ENCODE measurements at regions not wholly inside any gene's neighbourhood (a gene's known extent, or its start where the extent isn't known, plus 50 kb on each side); places are given as distances from the start of the nearest gene placed in this dataset.

DNA sequence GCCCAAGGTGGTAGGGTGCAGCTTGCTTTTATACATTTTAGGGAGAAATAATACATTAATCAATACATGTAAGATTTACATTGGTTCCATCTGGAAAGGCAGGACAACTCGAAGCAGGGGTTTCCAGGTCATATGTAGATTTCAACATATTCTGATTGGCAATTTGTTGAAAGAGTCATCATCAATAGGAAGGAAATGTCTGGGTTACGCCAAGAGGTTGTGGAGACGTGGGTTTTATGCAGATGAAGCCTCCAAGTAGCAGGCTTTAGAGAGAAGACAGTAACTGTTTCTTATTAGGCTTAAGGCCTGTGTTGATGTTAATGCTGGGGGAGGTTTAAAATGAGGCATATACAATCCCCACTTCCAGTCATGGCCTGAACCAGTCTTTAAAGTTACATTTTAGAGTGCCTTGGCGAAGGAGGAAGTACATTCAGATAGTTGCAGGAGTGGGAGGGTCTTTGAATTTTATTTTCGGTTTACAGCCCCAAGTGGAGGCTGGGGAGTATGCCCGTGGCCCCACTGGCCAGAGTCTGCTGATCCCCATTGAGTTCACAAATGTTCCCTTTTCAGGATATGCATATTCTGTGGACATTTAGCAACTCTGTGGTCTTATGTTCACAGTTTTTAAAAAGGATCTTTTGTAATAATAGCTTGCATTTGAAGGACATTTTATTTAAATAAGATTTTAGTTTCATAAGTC, 166.0 kb upstream of the GDF10 start:
- CTCF ChIA-PET = interaction anchor here (1.0 to 1.5 kb wide), 2 partner anchors 74 to 178 kb away, joined by 3 read pairs; no protein-coding TSS in a partner anchor
- peaks cover 5% of the 10 kb centered on the region for H3K4me1 Mint-ChIP-seq
- no peaks in the 10 kb centered on the region for H3K27me3 Mint-ChIP-seq
- intact Hi-C loops (cut with DNase I, micrococcal nuclease) = no loop called here
- no peak overlapping the region for H3K4me3 Mint-ChIP-seq
- ATAC-seq = no peak
- H3K27ac Mint-ChIP-seq = no peak overlapping the region
- H3K9me3 Mint-ChIP-seq (ENCODE audit: low read depth) = no peaks in the 10 kb centered on the region
- POLR2A ChIA-PET = no interaction called here
- H3K36me3 Mint-ChIP-seq (ENCODE audit: low read depth) = no peaks in the 10 kb centered on the region
- DNase-seq = no peak

DNA sequence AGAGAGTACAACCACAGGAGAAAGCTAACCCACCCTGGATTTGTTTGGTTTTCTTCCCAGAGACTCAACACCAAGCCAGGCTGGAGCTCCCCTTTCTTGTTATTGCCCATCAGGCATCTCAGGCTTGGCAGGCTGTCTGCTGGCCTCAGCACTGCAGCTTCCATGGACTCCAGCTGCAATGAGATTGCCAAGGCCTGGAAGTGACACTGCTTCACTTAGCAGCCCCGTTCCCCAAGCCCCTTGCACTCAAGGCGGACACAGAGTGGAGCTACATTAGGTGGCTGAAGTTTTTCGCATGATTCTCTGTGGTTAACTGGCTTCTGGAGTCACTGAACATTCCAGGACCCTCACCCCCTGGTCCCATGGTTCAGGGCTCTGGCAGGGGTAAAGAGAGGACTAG, 163.1 kb upstream of the GDF10 start:
- DNase-seq = no peak
- POLR2A ChIA-PET = no interaction called here

DNA sequence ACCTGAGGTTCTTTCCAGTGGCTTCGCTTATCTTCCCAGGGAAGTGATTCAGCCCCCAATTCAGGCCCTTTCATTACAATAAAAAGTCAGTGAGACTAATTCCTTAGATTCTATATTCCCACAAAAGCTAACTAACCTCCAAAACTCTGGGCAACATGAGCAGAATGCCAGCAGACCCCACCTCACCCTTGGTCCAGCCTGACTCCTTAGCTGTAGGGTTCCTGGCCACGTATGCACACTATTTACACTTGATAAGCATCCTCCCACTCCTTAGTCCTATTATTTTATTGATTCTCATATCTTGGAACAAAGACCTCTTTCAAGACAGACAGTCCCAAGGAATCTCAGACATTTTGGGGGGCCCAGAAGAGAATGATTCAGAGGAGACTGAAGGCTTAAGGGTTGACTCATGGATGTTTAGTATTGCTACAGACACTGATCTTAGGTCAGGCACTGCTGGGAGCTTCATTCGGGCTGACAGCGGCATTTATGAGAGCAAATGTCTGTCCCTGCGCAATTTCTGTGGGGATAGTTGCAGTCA, 162.6 kb upstream of the GDF10 start:
- no peaks in the 10 kb centered on the region for H3K27me3 Mint-ChIP-seq
- ATAC-seq = no peak
- H3K27ac Mint-ChIP-seq = no peak overlapping the region
- ChIA-PET POLR2A (no interaction called here), CTCF (interaction anchor here (1.7 to 2.4 kb wide), 3 partner anchors 12 to 90 kb away, joined by 4 to 6 read pairs (median 5); no protein-coding TSS in a partner anchor)
- DNase-seq = no peak
- H3K4me3 Mint-ChIP-seq = no peak overlapping the region
- no peaks in the 10 kb centered on the region for H3K36me3 Mint-ChIP-seq (ENCODE audit: low read depth)
- no peaks in the 10 kb centered on the region for H3K9me3 Mint-ChIP-seq (ENCODE audit: low read depth)
- intact Hi-C loops (cut with DNase I, micrococcal nuclease) = no loop called here
- peaks cover 5% of the 10 kb centered on the region for H3K4me1 Mint-ChIP-seq

More for the DNA sequence above, 163.1 kb upstream of the GDF10 start:
- Mint-ChIP-seq H3K4me3 (no peak overlapping the region), H3K27ac (no peak overlapping the region), H3K9me3 (ENCODE audit: low read depth) (no peaks in the 10 kb centered on the region), H3K36me3 (ENCODE audit: low read depth) (no peaks in the 10 kb centered on the region), H3K4me1 (peaks cover 5% of the 10 kb centered on the region), H3K27me3 (no peaks in the 10 kb centered on the region)
- intact Hi-C loops (cut with DNase I, micrococcal nuclease) = no loop called here
- no peak for ATAC-seq
- CTCF ChIA-PET = interaction anchor here (1.4 to 1.8 kb wide), 3 partner anchors 16 to 175 kb away, joined by 3 to 6 read pairs (median 4); no protein-coding TSS in a partner anchor

DNA sequence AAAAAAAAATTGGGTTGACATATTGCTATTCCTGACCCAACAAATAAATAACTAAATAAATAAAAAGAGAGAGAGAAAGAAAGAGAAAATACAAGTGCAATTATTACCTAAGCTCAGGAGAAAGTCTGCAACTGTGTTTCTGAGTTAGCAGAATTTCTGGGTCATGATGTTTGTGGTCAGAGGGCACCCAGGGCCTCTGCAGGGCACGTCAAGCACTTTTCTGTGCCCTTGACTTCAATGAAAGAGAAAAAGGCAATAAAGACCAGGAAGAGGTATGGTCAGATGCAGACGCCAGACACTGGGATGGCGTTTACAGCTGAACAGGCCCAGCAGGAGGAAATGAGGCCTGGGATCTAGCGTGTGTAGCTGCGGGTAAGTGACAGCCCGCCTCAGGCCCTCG, 160.9 kb upstream of the GDF10 start:
- Mint-ChIP-seq H3K4me3 (no peak overlapping the region), H3K9me3 (ENCODE audit: low read depth) (no peaks in the 10 kb centered on the region), H3K36me3 (ENCODE audit: low read depth) (no peaks in the 10 kb centered on the region), H3K27me3 (no peaks in the 10 kb centered on the region), H3K27ac (no peak overlapping the region), H3K4me1 (peaks cover 1% of the 10 kb centered on the region)
- DNase-seq (no peak), ATAC-seq (no peak)
- ChIA-PET CTCF (interaction anchor here (2.4 kb wide), 1 partner anchor 14 kb away, joined by 5 read pairs; no protein-coding TSS in a partner anchor), POLR2A (no interaction called here)
- intact Hi-C loops (cut with DNase I, micrococcal nuclease) = no loop called here

DNA sequence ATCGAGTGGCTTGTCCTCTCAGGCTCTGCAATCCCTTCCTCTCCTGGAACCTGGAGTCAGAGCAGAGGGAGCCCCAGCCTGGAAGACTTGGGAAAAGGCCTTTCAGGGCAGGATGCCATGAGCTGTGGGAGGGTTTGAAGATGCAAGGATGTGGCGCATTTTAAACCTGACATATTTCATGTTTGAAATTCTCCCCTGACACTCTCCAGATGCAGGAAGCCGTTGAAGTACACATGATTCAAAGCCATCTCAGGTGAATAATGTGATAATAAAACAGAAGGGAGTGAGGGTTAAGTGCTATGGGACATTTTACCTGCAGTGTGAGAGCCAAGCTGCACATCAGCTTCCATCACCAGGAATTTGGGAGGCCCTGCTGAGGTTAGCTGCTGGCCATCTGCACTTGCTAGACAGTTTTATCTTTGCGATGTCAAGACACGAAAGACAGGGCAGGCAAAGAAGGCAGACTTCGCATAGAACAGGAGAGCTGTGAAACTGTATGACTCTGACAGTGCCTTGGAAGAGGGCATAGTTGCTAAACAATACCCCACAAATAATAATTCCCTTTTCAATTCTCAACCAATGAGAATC, 159.1 kb upstream of the GDF10 start:
- Mint-ChIP-seq H3K27ac (no peak overlapping the region), H3K4me1 (peaks cover 6% of the 10 kb centered on the region), H3K27me3 (no peaks in the 10 kb centered on the region), H3K4me3 (no peak overlapping the region), H3K36me3 (ENCODE audit: low read depth) (no peaks in the 10 kb centered on the region), H3K9me3 (ENCODE audit: low read depth) (no peaks in the 10 kb centered on the region)
- DNase-seq (no peak), ATAC-seq (no peak)
- ChIA-PET POLR2A (no interaction called here), CTCF (no interaction called here)
- intact Hi-C loops (cut with DNase I, micrococcal nuclease) = no loop called here

DNA sequence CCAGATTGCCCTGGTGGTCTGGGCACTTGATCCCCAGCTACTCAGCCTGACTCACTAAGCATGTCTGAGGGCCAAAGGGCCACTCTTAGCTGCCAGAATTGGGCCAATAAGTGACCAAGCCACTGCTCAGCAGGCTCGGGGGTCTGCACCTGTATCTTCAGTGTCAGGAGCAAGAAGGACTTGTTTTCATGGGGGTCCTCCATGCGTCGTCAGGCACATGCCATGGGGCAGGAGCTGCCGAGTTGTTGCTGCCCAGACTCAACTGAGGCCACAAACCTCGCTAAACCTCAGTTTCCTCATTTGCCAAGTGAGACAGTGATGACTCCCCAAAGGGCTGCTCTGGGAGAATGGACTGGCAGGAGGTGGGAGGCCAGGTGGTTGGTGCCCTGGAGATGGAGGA, 158.6 kb upstream of the GDF10 start:
- ATAC-seq = no peak
- DNase-seq = no peak
- Mint-ChIP-seq H3K4me1 (peaks cover 7% of the 10 kb centered on the region), H3K4me3 (no peak overlapping the region), H3K36me3 (ENCODE audit: low read depth) (no peaks in the 10 kb centered on the region), H3K9me3 (ENCODE audit: low read depth) (no peaks in the 10 kb centered on the region), H3K27ac (no peak overlapping the region), H3K27me3 (no peaks in the 10 kb centered on the region)
- CTCF ChIA-PET = no interaction called here
- POLR2A ChIA-PET = no interaction called here
- intact Hi-C loops (cut with DNase I, micrococcal nuclease) = no loop called here

DNA sequence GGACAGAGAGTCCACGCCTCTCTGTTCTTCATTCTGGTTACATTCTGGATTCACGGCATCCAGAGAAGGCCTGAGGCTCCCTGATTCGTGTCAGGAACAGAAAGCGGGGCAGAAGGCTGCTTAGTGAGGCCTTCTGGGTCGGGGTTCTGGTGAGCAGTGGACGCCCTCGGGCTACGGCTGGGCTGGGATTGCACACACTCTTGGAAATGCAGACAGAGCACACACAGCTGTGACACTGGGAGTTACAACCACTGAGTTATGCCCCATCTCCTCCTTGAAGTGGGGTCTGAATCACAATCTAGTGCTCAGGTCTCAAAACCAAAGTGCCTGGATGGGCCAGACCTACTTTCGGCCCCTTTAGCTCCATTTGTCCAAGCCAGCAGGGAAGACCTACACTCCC, 156.9 kb upstream of the GDF10 start:
- H3K9me3 Mint-ChIP-seq (ENCODE audit: low read depth) = no peaks in the 10 kb centered on the region
- no peak overlapping the region for H3K4me3 Mint-ChIP-seq
- no peak overlapping the region for H3K27ac Mint-ChIP-seq
- no peaks in the 10 kb centered on the region for H3K27me3 Mint-ChIP-seq
- peaks cover 7% of the 10 kb centered on the region for H3K4me1 Mint-ChIP-seq
- no peak for ATAC-seq
- intact Hi-C loops (cut with DNase I, micrococcal nuclease) = loop anchor here in 1 of 2 experiments (2.0 kb wide), 1 partner anchor 18 kb away; no protein-coding TSS in a partner anchor
- no peaks in the 10 kb centered on the region for H3K36me3 Mint-ChIP-seq (ENCODE audit: low read depth)
- POLR2A ChIA-PET = no interaction called here
- DNase-seq = no peak
- CTCF ChIA-PET = no interaction called here

DNA sequence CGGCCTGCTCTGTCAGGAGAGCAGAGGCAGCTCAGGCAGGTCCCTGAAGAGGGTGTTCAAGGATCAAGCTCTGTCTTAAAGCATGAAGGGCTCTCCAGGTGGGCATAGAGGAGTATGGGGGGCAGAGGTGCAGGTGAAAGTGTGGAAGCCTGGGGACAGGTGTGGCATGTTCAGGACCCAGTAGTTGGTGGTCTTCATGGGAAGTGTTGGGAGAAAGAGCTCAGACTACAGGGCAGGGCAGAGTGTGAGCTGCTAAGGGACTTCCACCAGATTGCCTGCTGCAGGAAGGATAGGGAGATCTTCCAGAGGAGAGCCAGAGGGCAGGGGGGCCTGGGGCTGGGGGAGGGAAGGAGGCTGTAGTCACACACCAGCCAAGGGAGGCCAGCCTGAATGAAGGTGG, 156.5 kb upstream of the GDF10 start:
- ChIA-PET CTCF (no interaction called here), POLR2A (no interaction called here)
- no peak overlapping the region for H3K27ac Mint-ChIP-seq

DNA sequence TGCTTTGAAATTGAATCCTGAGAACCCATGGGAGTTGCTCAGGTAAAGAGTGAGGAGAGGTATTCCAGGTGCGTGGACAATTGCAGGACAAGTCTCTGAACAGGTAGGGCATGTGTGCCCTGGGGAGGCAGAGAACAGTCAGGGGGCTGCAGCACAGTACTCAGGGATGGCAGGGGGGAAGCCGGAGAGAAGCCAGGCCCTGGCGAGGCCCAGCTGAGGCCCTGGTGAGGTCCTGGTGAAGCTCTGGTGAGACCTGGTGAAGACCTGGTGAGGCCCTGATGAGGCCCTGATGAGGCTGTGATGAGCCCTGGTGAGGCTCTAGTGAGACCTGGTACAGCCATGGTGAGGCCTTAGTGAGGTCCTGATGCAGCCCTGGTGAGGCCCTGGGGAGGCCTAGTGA, 155.5 kb upstream of the GDF10 start:
- H3K27me3 Mint-ChIP-seq = no peaks in the 10 kb centered on the region
- DNase-seq (no peak), ATAC-seq (no peak)
- ChIA-PET CTCF (no interaction called here), POLR2A (no interaction called here)
- no peaks in the 10 kb centered on the region for H3K36me3 Mint-ChIP-seq (ENCODE audit: low read depth)
- H3K27ac Mint-ChIP-seq = no peak overlapping the region
- peaks cover 7% of the 10 kb centered on the region for H3K4me1 Mint-ChIP-seq
- intact Hi-C loops (cut with DNase I, micrococcal nuclease) = no loop called here
- H3K9me3 Mint-ChIP-seq (ENCODE audit: low read depth) = no peaks in the 10 kb centered on the region
- no peak overlapping the region for H3K4me3 Mint-ChIP-seq

More for the DNA sequence above, 156.5 kb upstream of the GDF10 start:
- Mint-ChIP-seq H3K36me3 (ENCODE audit: low read depth) (no peaks in the 10 kb centered on the region), H3K4me1 (peaks cover 7% of the 10 kb centered on the region), H3K27me3 (no peaks in the 10 kb centered on the region), H3K4me3 (no peak overlapping the region), H3K9me3 (ENCODE audit: low read depth) (no peaks in the 10 kb centered on the region)
- intact Hi-C loops (cut with DNase I, micrococcal nuclease) = loop anchor here in 1 of 2 experiments (2.0 kb wide), 1 partner anchor 17 kb away; no protein-coding TSS in a partner anchor
- no peak for DNase-seq
- ATAC-seq = no peak

DNA sequence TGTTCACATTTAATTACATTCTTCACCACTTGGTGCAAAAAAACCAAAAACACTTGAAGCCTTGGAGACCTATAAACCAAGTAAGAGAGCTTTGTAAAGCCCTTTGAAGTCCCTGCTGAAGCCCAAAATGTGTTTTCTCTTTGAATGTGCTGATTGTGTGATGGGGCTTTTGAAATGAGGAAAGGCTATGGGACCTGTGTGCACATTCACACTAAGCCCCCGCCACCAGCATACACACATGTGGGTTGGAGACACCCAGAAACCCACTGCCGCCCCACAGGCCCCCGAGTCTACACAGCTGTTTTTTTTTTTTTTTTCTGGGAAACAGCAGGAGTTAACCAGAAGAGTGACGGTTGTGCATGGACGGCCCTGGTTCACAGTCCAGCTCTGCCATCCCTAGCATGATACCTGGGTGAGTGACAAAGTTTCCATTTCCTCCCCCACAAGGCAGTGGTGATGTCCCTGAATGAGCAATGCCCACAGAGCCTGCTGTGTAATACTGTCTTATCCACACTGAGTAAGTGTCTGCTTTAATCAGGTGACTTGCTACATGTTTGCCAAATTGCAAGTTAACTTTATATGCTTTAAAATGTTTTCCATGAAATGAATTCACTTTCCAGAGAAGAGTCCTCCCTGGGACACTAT, 154.6 kb upstream of the GDF10 start:
- H3K9me3 Mint-ChIP-seq (ENCODE audit: low read depth) = no peaks in the 10 kb centered on the region
- ATAC-seq (peak; percentile 99), DNase-seq (peak; percentile 58)
- no peak overlapping the region for H3K27ac Mint-ChIP-seq
- intact Hi-C loops (cut with DNase I, micrococcal nuclease) = no loop called here
- H3K27me3 Mint-ChIP-seq = no peaks in the 10 kb centered on the region
- POLR2A ChIA-PET = no interaction called here
- CTCF ChIA-PET = no interaction called here
- peaks cover 7% of the 10 kb centered on the region for H3K4me1 Mint-ChIP-seq
- H3K4me3 Mint-ChIP-seq = no peak overlapping the region
- no peaks in the 10 kb centered on the region for H3K36me3 Mint-ChIP-seq (ENCODE audit: low read depth)

DNA sequence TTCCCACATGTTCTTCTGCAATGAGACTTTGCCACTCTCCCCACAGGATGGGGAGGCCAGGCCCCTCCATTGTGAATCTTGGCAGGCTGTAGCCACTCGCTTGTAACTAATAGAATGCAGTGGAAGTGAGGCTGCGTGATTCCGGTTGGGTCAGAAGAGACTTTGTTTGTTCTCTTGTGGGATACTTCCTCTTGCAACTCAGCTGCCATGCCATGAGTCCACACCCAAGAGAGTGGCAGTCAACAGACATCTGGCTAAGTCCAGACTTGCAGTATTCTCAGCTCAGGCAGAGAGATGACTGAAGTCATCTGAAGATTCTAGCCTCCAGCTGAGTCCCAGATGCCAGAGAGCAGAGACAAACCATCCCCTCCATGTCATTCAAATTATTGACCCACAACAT, 153.4 kb upstream of the GDF10 start:
- Mint-ChIP-seq H3K4me3 (no peak overlapping the region), H3K27me3 (no peaks in the 10 kb centered on the region), H3K9me3 (ENCODE audit: low read depth) (no peaks in the 10 kb centered on the region), H3K4me1 (peaks cover 7% of the 10 kb centered on the region), H3K36me3 (ENCODE audit: low read depth) (no peaks in the 10 kb centered on the region), H3K27ac (no peak overlapping the region)
- ChIA-PET CTCF (no interaction called here), POLR2A (no interaction called here)
- intact Hi-C loops (cut with DNase I, micrococcal nuclease) = no loop called here
- ATAC-seq (no peak), DNase-seq (no peak)

DNA sequence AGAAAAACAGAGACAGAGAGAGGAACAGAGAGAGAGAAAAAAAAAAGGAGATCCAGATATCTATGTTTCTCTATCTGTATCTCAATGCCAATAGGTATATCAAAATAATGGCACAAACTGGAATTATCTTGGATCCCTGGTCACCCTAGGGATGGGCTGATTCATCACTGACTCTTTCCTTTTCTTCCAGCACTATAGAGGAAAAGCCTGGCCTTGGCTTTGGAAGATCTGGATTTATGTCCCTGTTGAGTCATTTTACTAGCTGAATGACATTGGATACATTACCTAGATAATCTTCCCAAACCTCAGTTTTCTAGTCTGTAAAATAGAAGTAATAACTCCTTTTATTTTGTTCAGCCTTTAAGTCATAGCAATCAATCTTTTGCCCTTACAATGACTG, 152.8 kb upstream of the GDF10 start:
- Mint-ChIP-seq H3K27me3 (no peaks in the 10 kb centered on the region), H3K4me3 (no peak overlapping the region), H3K27ac (no peak overlapping the region), H3K9me3 (ENCODE audit: low read depth) (no peaks in the 10 kb centered on the region), H3K36me3 (ENCODE audit: low read depth) (no peaks in the 10 kb centered on the region), H3K4me1 (peaks cover 7% of the 10 kb centered on the region)
- DNase-seq (no peak), ATAC-seq (no peak)
- POLR2A ChIA-PET = no interaction called here
- intact Hi-C loops (cut with DNase I, micrococcal nuclease) = no loop called here
- CTCF ChIA-PET = no interaction called here
